Heart left ventricle (tissue), 13 donors: ENCODE measurements at regions not wholly inside any gene's neighbourhood (a gene's known extent, or its start where the extent isn't known, plus 50 kb on each side); places are given as distances from the start of the nearest gene placed in this dataset.
"Not testable (repeated sequence)": the region's sequence is repeated elsewhere in the genome, so short reads cannot be mapped to it uniquely, and the experiment has no call there.

Source experiments
- POLR2A ChIP-seq, 2 donors: fragments of 450-650 bp; IDR thresholded peaks; one replicate each; pipeline ENCODE4 v1.6.1; 2017; ENCODE audit warnings: antibody characterized with exemption in 2 of 2, mild to moderate bottlenecking in 2 of 2, moderate library complexity in 2 of 2
- TF ChIP-seq, protein P1 (sequence below), 12 donors: fragments of 200-600 bp; sonication (generic) in 4 of 12; IDR thresholded peaks; one replicate each; pipeline versions ENCODE4 v1.5.0 to v1.8.0; 2018 to 2022; ENCODE audit warnings: antibody characterized with exemption in 12 of 12, mild to moderate bottlenecking in 5 of 12
- donor health status: ischemic (EF 13 %, LVEDD 7.1; RV severe dilation, severe dysfunction).
- donor health status: DM: no; HTN: yes; CAD: no.
- donor health status: DM: no; HTN: no; CAD: no.
- donor health status: ischemic (EF 25% LVEDD 6.9; RV normal size, moderate dysfunction).
- donor health status: ischemic (EF 25% LVEDD 5.7; RV mildly dilated, moderate dysfunction).
- donor health status: ischemic (EF 35%, LVEDD 5.7; RV mildly dilated, moderate dysfunction).
- donor health status: nonischemic (EF 11% LVEDD 7.7; RV severe dilation, severe dysfunction).
- donor health status: DM: yes; HTN: yes; CAD: no.
- donor health status: PGD.
- donor health status: ischemic (EF 29% LVEDD 5.4; RV normal size, mild dysfunction).
- donor health status: nonischemic (EF 23%, LVEDD 6.1; RV moderate dilation, normal function).

DNA sequence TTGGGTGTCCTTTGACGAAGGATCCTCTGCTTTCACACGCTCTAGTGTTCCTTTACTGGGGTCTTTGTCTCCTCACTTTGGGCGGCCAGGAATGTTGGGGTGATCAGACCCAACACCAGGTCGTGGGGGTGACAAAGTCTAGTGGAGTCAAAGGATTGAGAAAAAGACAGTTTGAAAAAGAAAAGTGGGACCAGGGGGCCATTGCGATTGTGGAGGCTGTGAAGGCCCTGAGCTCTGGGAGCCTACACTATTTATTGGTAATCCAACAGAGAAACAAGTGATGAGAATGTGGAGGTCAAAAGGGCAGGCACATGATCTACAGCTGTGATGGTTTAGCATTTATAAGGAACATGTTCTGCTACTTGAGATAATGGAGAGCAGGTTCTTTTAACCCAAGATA lies 287.1 kb upstream of the MTPN start:
- TF ChIP-seq, protein P1, sequence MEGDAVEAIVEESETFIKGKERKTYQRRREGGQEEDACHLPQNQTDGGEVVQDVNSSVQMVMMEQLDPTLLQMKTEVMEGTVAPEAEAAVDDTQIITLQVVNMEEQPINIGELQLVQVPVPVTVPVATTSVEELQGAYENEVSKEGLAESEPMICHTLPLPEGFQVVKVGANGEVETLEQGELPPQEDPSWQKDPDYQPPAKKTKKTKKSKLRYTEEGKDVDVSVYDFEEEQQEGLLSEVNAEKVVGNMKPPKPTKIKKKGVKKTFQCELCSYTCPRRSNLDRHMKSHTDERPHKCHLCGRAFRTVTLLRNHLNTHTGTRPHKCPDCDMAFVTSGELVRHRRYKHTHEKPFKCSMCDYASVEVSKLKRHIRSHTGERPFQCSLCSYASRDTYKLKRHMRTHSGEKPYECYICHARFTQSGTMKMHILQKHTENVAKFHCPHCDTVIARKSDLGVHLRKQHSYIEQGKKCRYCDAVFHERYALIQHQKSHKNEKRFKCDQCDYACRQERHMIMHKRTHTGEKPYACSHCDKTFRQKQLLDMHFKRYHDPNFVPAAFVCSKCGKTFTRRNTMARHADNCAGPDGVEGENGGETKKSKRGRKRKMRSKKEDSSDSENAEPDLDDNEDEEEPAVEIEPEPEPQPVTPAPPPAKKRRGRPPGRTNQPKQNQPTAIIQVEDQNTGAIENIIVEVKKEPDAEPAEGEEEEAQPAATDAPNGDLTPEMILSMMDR (IDR thresholded peaks at IDR 0.05) = not testable (repeated sequence)
- TF ChIP-seq POLR2A (IDR thresholded peaks at IDR 0.05) = not testable (repeated sequence)
